ENCODE measurements at regions not wholly inside any gene's neighbourhood (a gene's known extent, or its start where the extent isn't known, plus 50 kb on each side); places are given as distances from the start of the nearest gene placed in this dataset.

- TF ChIP-seq CTCF (IDR thresholded peaks at IDR 0.05; ENCODE audit: control insufficient read depth, insufficient read depth, low read depth, low read length, missing control alignments): no peak
- no peak for DNase-seq (ENCODE audit: low read depth)
- no peak overlapping the region for H3K4me3 ChIP-seq (ENCODE audit: control insufficient read depth, low read depth, low read length)
Measured at GRCh38 chr22:49460091-49460490, 367.6 kb downstream of the BRD1 start.

DNA sequence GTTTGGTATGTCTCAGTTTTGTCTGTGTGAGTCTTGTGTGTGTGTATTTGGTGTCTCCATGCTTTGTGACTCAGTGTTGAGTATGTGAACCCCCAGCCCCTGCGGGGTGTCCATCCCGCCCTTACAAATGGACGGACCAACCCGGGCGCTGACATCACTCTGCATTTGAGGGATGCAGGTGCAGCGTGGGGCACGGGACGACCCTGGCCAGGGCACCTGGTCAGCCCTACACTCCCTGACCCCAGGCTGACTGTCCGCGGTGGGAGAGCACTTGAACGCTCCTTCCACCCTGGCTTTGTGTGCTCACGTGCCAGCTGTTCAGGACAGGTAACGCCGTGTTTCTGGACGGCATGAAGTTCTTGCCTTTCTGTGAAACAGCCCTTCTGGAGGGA is 369.0 kb downstream of the BRD1 start:
- DNase-seq (ENCODE audit: low read depth): no peak
- H3K4me3 ChIP-seq (ENCODE audit: control insufficient read depth, low read depth, low read length): no peak overlapping the region

DNA sequence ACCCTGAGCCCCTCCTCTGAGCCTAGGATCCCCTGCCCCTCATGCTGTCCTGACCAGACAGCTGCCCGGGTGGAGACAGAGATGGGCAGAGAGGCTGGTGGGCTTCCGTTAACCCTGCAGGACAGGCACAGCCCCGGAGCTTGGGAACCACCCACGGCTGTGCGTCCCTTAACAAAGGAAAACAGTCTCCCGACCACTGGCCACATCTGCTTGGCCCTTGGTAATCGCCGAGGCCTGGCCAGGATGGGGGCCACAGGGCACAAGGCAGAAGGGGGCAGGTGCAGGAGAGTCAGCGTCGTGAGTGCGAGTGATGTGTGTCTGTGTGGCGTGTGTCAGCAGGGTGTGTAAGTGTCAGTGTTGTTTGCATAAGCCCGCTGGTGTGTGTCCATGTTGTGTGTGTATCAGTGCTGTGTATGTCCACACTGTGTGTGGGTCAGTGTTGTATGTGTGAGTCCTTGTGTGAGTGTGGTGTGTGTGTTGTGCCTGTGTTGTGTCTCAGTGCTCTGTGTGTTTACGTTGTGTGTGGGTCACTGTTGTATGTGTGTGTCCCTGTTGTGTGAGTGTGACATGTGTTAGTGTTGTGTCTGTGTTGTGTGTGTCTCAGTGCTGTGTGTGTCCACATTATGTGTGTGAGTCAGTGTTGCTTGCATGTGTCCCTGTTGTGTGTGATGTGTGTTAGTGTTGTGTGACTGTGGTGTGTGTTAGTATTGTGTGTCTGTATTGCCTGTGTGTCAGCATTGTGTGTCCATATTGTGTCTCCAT is 369.5 kb downstream of the BRD1 start:
- no peak overlapping the region for H3K4me3 ChIP-seq (ENCODE audit: control insufficient read depth, low read depth, low read length)
- no peak for TF ChIP-seq CTCF (IDR thresholded peaks at IDR 0.05; ENCODE audit: control insufficient read depth, insufficient read depth, low read depth, low read length, missing control alignments)
- DNase-seq (ENCODE audit: low read depth): no peak

More for the DNA sequence above, 369.0 kb downstream of the BRD1 start:
- no peak for TF ChIP-seq CTCF (IDR thresholded peaks at IDR 0.05; ENCODE audit: control insufficient read depth, insufficient read depth, low read depth, low read length, missing control alignments)

GRCh38 chr22:49457146-49457545 is 370.5 kb downstream of the BRD1 start:
- no peak overlapping the region for H3K4me3 ChIP-seq (ENCODE audit: control insufficient read depth, low read depth, low read length)
- no peak for DNase-seq (ENCODE audit: low read depth)
- TF ChIP-seq CTCF (IDR thresholded peaks at IDR 0.05; ENCODE audit: control insufficient read depth, insufficient read depth, low read depth, low read length, missing control alignments): no peak

GRCh38 chr22:49455595-49455994 is 372.1 kb downstream of the BRD1 start:
- no peak for TF ChIP-seq CTCF (IDR thresholded peaks at IDR 0.05; ENCODE audit: control insufficient read depth, insufficient read depth, low read depth, low read length, missing control alignments)
- H3K4me3 ChIP-seq (ENCODE audit: control insufficient read depth, low read depth, low read length): no peak overlapping the region
- no peak for DNase-seq (ENCODE audit: low read depth)

GRCh38 chr22:49454726-49455125 is 372.9 kb downstream of the BRD1 start:
- no peak overlapping the region for H3K4me3 ChIP-seq (ENCODE audit: control insufficient read depth, low read depth, low read length)
- TF ChIP-seq CTCF (IDR thresholded peaks at IDR 0.05; ENCODE audit: control insufficient read depth, insufficient read depth, low read depth, low read length, missing control alignments): no peak
- no peak for DNase-seq (ENCODE audit: low read depth)

Measured in AG09309 (cell line).